Heart left ventricle (tissue), 16 donors: ENCODE measurements at regions not wholly inside any gene's neighbourhood (a gene's known extent, or its start where the extent isn't known, plus 50 kb on each side); places are given as distances from the start of the nearest gene placed in this dataset.

Experiments
- ATAC-seq, 4 donors: fragments of 200-7000 bp; cut with Tn5 transposase; one replicate each; pipeline ENCODE4 v1.9.1; 2020 to 2022; ENCODE audit warnings: moderate library complexity in 4 of 4, mild to moderate bottlenecking in 3 of 4, moderate number of reproducible peaks in 1 of 4
- DNase-seq, 5 donors: peaks; one replicate each; pipeline ENCODE4 v3.0.0-alpha.2; 2020
- H3K27ac ChIP-seq, 12 donors: fragments of 200-600 bp; sonication (generic) in 4 of 12; one replicate each; pipeline versions ENCODE4 v1.5.0 to v1.8.0; 2016 to 2022; ENCODE audit warnings: mild to moderate bottlenecking in 2 of 12
- H3K27me3 ChIP-seq, 9 donors: fragments of 200-600 bp; sonication (generic) in 2 of 9; one replicate each; pipeline versions ENCODE4 v1.5.1 to v1.8.0; 2016 to 2022; ENCODE audit warnings: mild to moderate bottlenecking in 3 of 9
- H3K36me3 ChIP-seq, 9 donors: fragments of 200-600 bp; sonication (generic) in 2 of 9; one replicate each; pipeline versions ENCODE4 v1.5.0 to v1.8.0; 2018 to 2022; ENCODE audit warnings: mild to moderate bottlenecking in 2 of 9
- H3K4me1 ChIP-seq, 12 donors: fragments of 200-600 bp; sonication (generic) in 4 of 12; one replicate each; pipeline versions ENCODE4 v1.5.0 to v1.8.0; 2016 to 2022; ENCODE audit warnings: mild to moderate bottlenecking in 3 of 12
- H3K4me3 ChIP-seq, 12 donors: fragments of 200-600 bp; sonication (generic) in 4 of 12; one replicate each; pipeline versions ENCODE4 v1.5.0 to v1.8.0; 2017 to 2022; ENCODE audit warnings: mild to moderate bottlenecking in 9 of 12, moderate library complexity in 4 of 12
- H3K9me3 ChIP-seq, 12 donors: fragments of 200-600 bp; sonication (generic) in 4 of 12; one replicate each; pipeline versions ENCODE4 v1.5.0 to v1.8.0; 2016 to 2022; ENCODE audit warnings: mild to moderate bottlenecking in 1 of 12
- POLR2A ChIP-seq, 2 donors: fragments of 450-650 bp; IDR thresholded peaks; one replicate each; pipeline ENCODE4 v1.6.1; 2017; ENCODE audit warnings: antibody characterized with exemption in 2 of 2, mild to moderate bottlenecking in 2 of 2, moderate library complexity in 2 of 2
- WGBS, 4 donors: extraction: QIAGEN DNeasy Blood & Tissue Kit in 2 of 4; methylation state at CpG; one replicate each; pipeline versions ENCODE4 v1.1.5 to v1.1.7; 2013 to 2018; 5-methylcytosine and 5-hydroxymethylcytosine counted together
- intact Hi-C, 10 donors: fragments of 100-400 bp; cut with DNase I; formaldehyde crosslinking; loops; one replicate each; pipeline versions ENCODE4 v1.11.1 to v1.14.2; 2022
- TF ChIP-seq, protein P1 (sequence below), 12 donors: fragments of 200-600 bp; sonication (generic) in 4 of 12; IDR thresholded peaks; one replicate each; pipeline versions ENCODE4 v1.5.0 to v1.8.0; 2018 to 2022; ENCODE audit warnings: antibody characterized with exemption in 12 of 12, mild to moderate bottlenecking in 5 of 12
- donor health status: ischemic (EF 13 %, LVEDD 7.1; RV severe dilation, severe dysfunction).
- donor health status: healthy with polysubstance abuse.
- donor health status: DM: no; HTN: yes; CAD: no.
- donor health status: DM: no; HTN: no; CAD: no.
- donor health status: ischemic (EF 25% LVEDD 6.9; RV normal size, moderate dysfunction).
- donor health status: ischemic (EF 25% LVEDD 5.7; RV mildly dilated, moderate dysfunction).
- donor health status: healthy.
- donor health status: DM: yes; HTN: yes; CAD: no.
- donor health status: ischemic (EF 35%, LVEDD 5.7; RV mildly dilated, moderate dysfunction).
- donor health status: nonischemic (EF 11% LVEDD 7.7; RV severe dilation, severe dysfunction).
- donor health status: DM: yes; HTN: yes; CAD: no.
- donor health status: PGD.
- donor health status: ischemic (EF 29% LVEDD 5.4; RV normal size, mild dysfunction).
- donor health status: nonischemic (EF 23%, LVEDD 6.1; RV moderate dilation, normal function).

DNA sequence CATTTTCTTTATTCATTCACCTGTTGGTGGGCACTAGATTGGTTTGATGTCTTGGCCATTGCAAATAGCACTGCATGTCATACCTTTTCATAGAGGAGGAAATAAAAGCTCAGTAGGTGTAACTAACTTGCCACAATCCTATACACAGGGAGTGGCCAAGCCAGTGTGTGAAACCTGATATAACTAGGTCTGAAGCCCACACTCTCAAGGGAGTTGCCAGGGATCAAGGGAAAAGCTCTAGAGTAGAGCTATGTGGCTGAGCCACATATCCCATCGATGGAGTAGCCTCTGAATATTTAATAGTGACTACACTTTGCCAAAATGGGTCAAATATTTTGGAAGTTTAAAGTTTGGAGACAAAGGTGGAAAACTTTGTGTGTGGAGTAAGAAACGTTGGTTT is 66.1 kb upstream of the TSHZ3 start:
- Histone ChIP-seq H3K4me1 (no peaks in the 10 kb centered on the region), H3K4me3 (no peak overlapping the region), H3K27me3 (peaks cover 0 to 28% (median 0%) of the 10 kb centered on the region in 9 donors), H3K9me3 (no peaks in the 10 kb centered on the region), H3K36me3 (no peaks in the 10 kb centered on the region), H3K27ac (no peak overlapping the region)
- TF ChIP-seq POLR2A (IDR thresholded peaks at IDR 0.05) = no peak
- TF ChIP-seq, protein P1, sequence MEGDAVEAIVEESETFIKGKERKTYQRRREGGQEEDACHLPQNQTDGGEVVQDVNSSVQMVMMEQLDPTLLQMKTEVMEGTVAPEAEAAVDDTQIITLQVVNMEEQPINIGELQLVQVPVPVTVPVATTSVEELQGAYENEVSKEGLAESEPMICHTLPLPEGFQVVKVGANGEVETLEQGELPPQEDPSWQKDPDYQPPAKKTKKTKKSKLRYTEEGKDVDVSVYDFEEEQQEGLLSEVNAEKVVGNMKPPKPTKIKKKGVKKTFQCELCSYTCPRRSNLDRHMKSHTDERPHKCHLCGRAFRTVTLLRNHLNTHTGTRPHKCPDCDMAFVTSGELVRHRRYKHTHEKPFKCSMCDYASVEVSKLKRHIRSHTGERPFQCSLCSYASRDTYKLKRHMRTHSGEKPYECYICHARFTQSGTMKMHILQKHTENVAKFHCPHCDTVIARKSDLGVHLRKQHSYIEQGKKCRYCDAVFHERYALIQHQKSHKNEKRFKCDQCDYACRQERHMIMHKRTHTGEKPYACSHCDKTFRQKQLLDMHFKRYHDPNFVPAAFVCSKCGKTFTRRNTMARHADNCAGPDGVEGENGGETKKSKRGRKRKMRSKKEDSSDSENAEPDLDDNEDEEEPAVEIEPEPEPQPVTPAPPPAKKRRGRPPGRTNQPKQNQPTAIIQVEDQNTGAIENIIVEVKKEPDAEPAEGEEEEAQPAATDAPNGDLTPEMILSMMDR (IDR thresholded peaks at IDR 0.05) = no peak
- WGBS, 4 donors = 50 to 69% (median 55%) methylated on average over 2 of the region's 2 CpGs
- intact Hi-C loops = no loop called here
- ATAC-seq = no peak
- no peak for DNase-seq

DNA sequence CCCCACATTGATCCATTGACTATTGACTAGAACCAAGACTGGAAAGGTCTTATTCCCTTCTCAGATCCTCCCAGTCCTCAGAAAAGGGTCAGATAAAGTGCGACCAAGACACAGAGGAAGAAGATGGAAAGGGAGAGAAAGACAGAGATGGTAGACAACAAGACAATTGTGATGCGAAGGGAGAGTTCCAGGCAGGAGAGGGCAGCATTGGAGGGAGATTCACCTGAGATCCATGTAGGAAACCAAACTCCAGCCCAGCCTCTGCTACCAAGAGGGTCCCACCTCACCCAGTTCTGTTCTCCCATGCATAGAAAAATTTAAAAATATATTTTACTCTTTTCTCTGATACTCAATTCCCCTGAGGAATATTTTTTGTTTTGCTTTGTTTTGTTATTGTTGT is 67.3 kb upstream of the TSHZ3 start:
- 70 to 90% (median 86%) methylated on average over 2 of the region's 2 CpGs for WGBS, 4 donors
- Histone ChIP-seq H3K27ac (no peak overlapping the region), H3K4me3 (no peak overlapping the region), H3K4me1 (no peaks in the 10 kb centered on the region), H3K9me3 (no peaks in the 10 kb centered on the region), H3K27me3 (peaks cover 0 to 28% (median 0%) of the 10 kb centered on the region in 9 donors), H3K36me3 (no peaks in the 10 kb centered on the region)
- ATAC-seq = no peak
- TF ChIP-seq, protein P1 (IDR thresholded peaks at IDR 0.05) = no peak
- no peak for TF ChIP-seq POLR2A (IDR thresholded peaks at IDR 0.05)
- no peak for DNase-seq
- intact Hi-C loops = no loop called here

- Histone ChIP-seq H3K27me3 (peaks cover 0 to 28% (median 0%) of the 10 kb centered on the region in 9 donors), H3K4me1 (no peaks in the 10 kb centered on the region), H3K36me3 (no peaks in the 10 kb centered on the region), H3K27ac (no peak overlapping the region), H3K9me3 (no peaks in the 10 kb centered on the region), H3K4me3 (no peak overlapping the region)
- WGBS, 4 donors = 46 to 52% (median 48%) methylated on average over 6 of the region's 6 CpGs
- no peak for TF ChIP-seq POLR2A (IDR thresholded peaks at IDR 0.05)
- TF ChIP-seq, protein P1 (IDR thresholded peaks at IDR 0.05) = no peak
- ATAC-seq = no peak
- no peak for DNase-seq
- intact Hi-C loops = no loop called here
Observed at GRCh38 chr19:31418055-31418454, 68.8 kb upstream of the TSHZ3 start.

DNA sequence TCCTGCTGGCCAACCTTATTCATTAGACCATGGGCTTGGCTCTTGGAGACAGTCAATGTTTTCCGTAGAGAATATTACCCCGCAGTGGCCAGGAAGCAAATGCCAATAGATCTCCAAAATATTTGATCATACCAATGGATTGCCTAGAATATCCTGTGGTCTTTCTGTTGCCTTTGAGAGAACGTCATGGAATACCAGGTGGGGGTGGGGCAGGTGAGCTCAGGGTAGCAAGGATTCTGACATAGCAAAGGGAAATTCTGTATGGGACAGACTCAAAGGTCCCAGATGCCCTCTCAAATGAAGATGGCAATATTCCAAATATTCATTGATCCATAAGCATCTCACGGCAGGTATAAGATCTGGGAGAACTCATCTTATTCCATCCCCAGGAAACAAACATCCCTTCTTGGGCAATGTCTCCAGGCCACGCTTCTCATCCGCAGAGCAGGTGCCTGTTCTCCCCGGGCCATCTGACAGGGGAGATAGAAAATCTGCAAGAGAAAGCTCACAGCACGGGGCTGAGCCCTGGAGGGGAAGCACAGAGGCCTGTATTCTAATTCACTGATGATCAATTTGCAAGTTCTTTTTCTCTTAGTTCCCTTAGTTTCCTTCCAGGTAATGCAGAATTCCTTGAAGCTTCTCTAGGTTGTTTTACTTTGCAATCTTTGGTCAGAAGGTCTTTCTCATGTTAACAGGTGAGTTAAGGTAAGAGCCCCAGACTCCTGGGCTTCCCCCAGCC is 69.6 kb upstream of the TSHZ3 start:
- no peaks in the 10 kb centered on the region for H3K4me1 ChIP-seq
- H3K27ac ChIP-seq = no peak overlapping the region
- DNase-seq (no peak), ATAC-seq (no peak)
- no peak for TF ChIP-seq POLR2A (IDR thresholded peaks at IDR 0.05)
- TF ChIP-seq, protein P1 (IDR thresholded peaks at IDR 0.05) = no peak
- WGBS, 4 donors = 30 to 40% (median 40%) methylated on average over 8 of the region's 8 CpGs
- no peak overlapping the region for H3K4me3 ChIP-seq
- H3K9me3 ChIP-seq = no peaks in the 10 kb centered on the region
- peaks cover 0 to 28% (median 0%) of the 10 kb centered on the region in 9 donors for H3K27me3 ChIP-seq
- intact Hi-C loops = no loop called here
- H3K36me3 ChIP-seq = no peaks in the 10 kb centered on the region
